ENCODE measurements at regions not wholly inside any gene's neighbourhood (a gene's known extent, or its start where the extent isn't known, plus 50 kb on each side); places are given as distances from the start of the nearest gene placed in this dataset.
"Not testable (repeated sequence)": the region's sequence is repeated elsewhere in the genome, so short reads cannot be mapped to it uniquely, and the experiment has no call there.

DNA sequence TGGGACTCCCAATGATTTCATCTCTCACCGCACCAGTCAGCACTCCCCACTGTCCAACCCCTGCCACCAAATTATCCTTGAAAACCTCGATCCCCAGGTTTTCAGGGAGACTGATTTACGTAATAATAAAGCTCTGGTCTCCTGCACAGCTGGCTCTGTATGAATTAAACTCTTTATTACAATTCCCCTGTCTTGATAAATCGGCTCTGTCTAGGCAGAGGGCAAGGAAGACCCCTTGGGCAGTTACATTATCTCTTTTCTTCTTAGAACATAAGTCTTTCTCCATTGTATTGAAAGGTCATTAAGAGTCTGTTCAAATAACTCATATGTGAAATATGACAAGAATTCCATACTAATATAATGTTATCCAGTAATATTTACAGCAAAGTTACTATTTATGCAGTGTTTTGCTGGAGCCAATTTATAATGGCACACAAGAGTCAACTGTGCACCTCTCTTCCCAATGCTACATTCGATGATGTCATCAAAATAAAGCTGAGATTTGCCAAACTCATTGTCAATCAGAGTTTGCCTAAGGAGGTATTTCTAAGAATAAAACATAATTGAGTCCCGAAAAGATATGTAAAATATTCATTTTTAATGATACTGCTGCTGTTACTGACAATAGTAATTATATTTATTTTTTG, 1297.2 kb upstream of the LRRTM3 start:
- H3K4me3 ChIP-seq: no peak overlapping the region
- no peak for DNase-seq (ENCODE audit: low spot score)
- no peak for TF ChIP-seq CTCF (IDR thresholded peaks at IDR 0.05)
- H3K27ac ChIP-seq: no peak overlapping the region

- TF ChIP-seq CTCF (IDR thresholded peaks at IDR 0.05): no peak
- DNase-seq (ENCODE audit: low spot score): no peak
- no peak overlapping the region for H3K27ac ChIP-seq
- H3K4me3 ChIP-seq: no peak overlapping the region
Observed at GRCh38 chr10:65660006-65660405, 1265.8 kb upstream of the LRRTM3 start.

DNA sequence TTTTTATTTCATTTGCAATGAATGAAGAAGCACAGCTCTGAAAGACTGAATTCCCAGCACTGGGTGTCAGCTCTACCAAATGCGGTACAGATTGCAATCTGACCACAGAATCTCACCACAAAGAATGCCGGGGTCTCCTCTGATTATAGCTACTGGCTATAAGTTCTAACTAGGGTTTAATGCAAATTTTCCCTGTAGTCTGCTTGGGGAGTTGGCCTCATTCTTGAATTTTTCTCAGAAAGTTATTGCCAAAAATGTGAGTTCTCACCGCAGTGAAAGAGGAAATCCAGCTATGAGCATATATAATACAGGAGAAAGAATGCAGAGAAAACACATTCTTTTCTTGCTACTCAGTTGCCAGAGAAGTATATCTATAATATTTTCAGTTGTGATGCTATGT, 1255.7 kb upstream of the LRRTM3 start:
- TF ChIP-seq CTCF (IDR thresholded peaks at IDR 0.05): no peak
- no peak overlapping the region for H3K4me3 ChIP-seq
- DNase-seq (ENCODE audit: low spot score): no peak
- H3K27ac ChIP-seq: no peak overlapping the region

GRCh38 chr10:65670596-65670995, 1255.2 kb upstream of the LRRTM3 start:
- H3K27ac ChIP-seq; DNase-seq (ENCODE audit: low spot score); H3K4me3 ChIP-seq: not testable (repeated sequence)

- no peak overlapping the region for H3K4me3 ChIP-seq
- no peak for DNase-seq (ENCODE audit: low spot score)
Observed at GRCh38 chr10:65675236-65675635, 1250.6 kb upstream of the LRRTM3 start.

DNA sequence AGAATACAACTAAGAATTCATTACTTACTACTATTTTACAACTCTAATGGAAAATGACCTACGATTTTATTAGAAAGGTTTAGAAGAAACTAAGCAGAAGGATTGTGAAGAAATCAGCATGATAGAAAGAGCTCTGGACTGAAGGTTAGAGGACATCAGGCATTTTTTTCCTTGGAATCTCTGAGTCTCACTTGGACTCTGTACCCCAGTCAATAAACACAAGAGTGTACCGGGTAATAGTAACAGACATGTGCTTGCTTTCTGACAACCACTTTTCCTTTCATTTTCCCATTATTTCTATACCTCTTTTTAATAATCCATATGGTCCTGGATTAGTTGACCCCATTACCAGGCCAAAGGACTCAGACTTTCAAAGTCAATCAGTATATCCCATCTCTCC, 1240.9 kb upstream of the LRRTM3 start:
- H3K4me3 ChIP-seq: no peak overlapping the region
- DNase-seq (ENCODE audit: low spot score): no peak
- no peak for TF ChIP-seq CTCF (IDR thresholded peaks at IDR 0.05)
- H3K27ac ChIP-seq: no peak overlapping the region

More at GRCh38 chr10:65675236-65675635, 1250.6 kb upstream of the LRRTM3 start:
- no peak overlapping the region for H3K27ac ChIP-seq
- TF ChIP-seq CTCF (IDR thresholded peaks at IDR 0.05): no peak

DNA sequence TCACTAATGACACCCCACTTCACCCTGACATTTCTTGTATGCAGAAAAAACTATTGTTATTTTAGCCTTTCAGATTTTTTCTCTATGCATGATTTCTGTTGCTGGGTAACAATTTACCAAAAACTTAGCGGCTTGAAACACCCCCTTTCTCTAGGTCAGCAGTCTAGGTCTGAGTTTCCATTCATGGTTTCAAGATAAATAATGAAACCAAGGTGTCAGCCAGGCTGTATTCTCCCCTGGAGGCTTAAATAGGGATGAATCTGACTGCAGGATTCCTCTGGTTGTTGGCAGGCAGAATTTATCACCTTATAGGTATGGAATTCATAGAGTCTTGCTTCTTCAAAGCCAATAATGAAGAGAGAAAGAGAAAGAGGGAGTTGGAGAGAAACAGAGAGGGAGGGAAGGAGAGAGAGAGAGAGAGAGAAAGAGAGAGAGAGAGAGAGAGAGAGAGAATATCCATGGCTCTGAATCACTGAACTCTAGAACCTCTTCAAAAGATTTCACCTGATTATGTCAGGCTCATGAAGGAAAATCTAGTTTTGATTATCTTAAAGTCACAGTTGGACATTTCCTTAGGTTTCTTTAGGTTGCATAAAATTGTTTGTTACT, 1224.6 kb upstream of the LRRTM3 start:
- Histone ChIP-seq H3K27ac (no peak overlapping the region), H3K4me3 (no peak overlapping the region)
- TF ChIP-seq CTCF (IDR thresholded peaks at IDR 0.05): no peak
- DNase-seq (ENCODE audit: low spot score): no peak

All from coronary artery (tissue), 2 donors.